ENCODE measurements at regions not wholly inside any gene's neighbourhood (a gene's known extent, or its start where the extent isn't known, plus 50 kb on each side); places are given as distances from the start of the nearest gene placed in this dataset.

GRCh38 chr1:30120245-30121000 lies 603.0 kb downstream of the MATN1 start:
- TF ChIP-seq CTCF (conservative IDR thresholded peaks at IDR 0.05; ENCODE audit: low read length): no peak
- no peak for TF ChIP-seq EZH2phosphoT487 (IDR thresholded peaks at IDR 0.05; ENCODE audit: borderline replicate concordance)
